Parathyroid adenoma (tissue), 2 donors: ENCODE measurements at regions not wholly inside any gene's neighbourhood (a gene's known extent, or its start where the extent isn't known, plus 50 kb on each side); places are given as distances from the start of the nearest gene placed in this dataset.

Experiments used
- H2AFZ ChIP-seq: fragments of 300-600 bp; sonication (generic); one replicate; pipeline ENCODE4 v1.7.0; 2017; ENCODE audit warnings: antibody characterized with exemption, mild to moderate bottlenecking
- H3K27ac ChIP-seq: fragments of 300-600 bp; sonication (generic); one replicate; pipeline ENCODE4 v1.7.0; 2017
- H3K27me3 ChIP-seq: fragments of 300-600 bp; sonication (generic); one replicate; pipeline ENCODE4 v1.7.0; 2017; ENCODE audit warnings: low read length; ENCODE audit not compliant: control insufficient read depth, insufficient read depth
- H3K36me3 ChIP-seq: fragments of 300-600 bp; sonication (generic); one replicate; pipeline ENCODE4 v1.7.0; 2017; ENCODE audit warnings: low read length; ENCODE audit not compliant: control insufficient read depth, insufficient read depth
- H3K4me1 ChIP-seq: fragments of 300-600 bp; sonication (generic); one replicate; pipeline ENCODE4 v1.7.0; 2017; ENCODE audit warnings: control low read depth
- H3K4me2 ChIP-seq: fragments of 300-600 bp; sonication (generic); one replicate; pipeline ENCODE4 v1.7.0; 2017; ENCODE audit warnings: low read length
- H3K4me3 ChIP-seq: fragments of 300-600 bp; sonication (generic); one replicate; pipeline ENCODE4 v1.7.0; 2017; ENCODE audit warnings: low read depth, low read length
- H3K79me2 ChIP-seq: fragments of 300-600 bp; sonication (generic); one replicate; pipeline ENCODE4 v1.7.0; 2017; ENCODE audit warnings: control low read depth
- H3K9ac ChIP-seq: fragments of 300-600 bp; sonication (generic); one replicate; pipeline ENCODE4 v1.7.0; 2017; ENCODE audit warnings: mild to moderate bottlenecking
- H3K9me3 ChIP-seq: fragments of 300-600 bp; sonication (generic); one replicate; pipeline ENCODE4 v1.7.0; 2017; ENCODE audit warnings: low read length; ENCODE audit not compliant: control insufficient read depth
- CTCF ChIP-seq: fragments of 300-600 bp; sonication (generic); IDR thresholded peaks from one replicate; pipeline ENCODE4 v1.7.0; 2017; ENCODE audit warnings: antibody characterized with exemption, mild to moderate bottlenecking
- donor health status: primary hyperparathyroidism.

- H3K4me3 ChIP-seq: no peak overlapping the region
- H3K79me2 ChIP-seq: no peaks in the 10 kb centered on the region
- H3K9ac ChIP-seq: no peak overlapping the region
- H3K27me3 ChIP-seq: no peaks in the 10 kb centered on the region
- H3K9me3 ChIP-seq: no peaks in the 10 kb centered on the region
- H3K4me1 ChIP-seq: no peaks in the 10 kb centered on the region
- no peak overlapping the region for H3K4me2 ChIP-seq
- no peak overlapping the region for H3K27ac ChIP-seq
- TF ChIP-seq CTCF: no peak
- no peak overlapping the region for H2AFZ ChIP-seq
- no peaks in the 10 kb centered on the region for H3K36me3 ChIP-seq
These were observed 61.4 kb upstream of the ZCCHC13 start for GRCh38 chrX:74242484-74243138.

- Histone ChIP-seq H3K27me3 (no peaks in the 10 kb centered on the region), H3K9me3 (no peaks in the 10 kb centered on the region), H3K4me3 (no peak overlapping the region), H3K9ac (no peak overlapping the region), H3K79me2 (no peaks in the 10 kb centered on the region), H3K4me2 (no peak overlapping the region), H3K36me3 (no peaks in the 10 kb centered on the region), H3K4me1 (no peaks in the 10 kb centered on the region), H3K27ac (no peak overlapping the region), H2AFZ (no peak overlapping the region)
- no peak for TF ChIP-seq CTCF
These were observed 61.9 kb upstream of the ZCCHC13 start for GRCh38 chrX:74242050-74242449.

GRCh38 chrX:74238771-74239170, 65.2 kb upstream of the ZCCHC13 start:
- Histone ChIP-seq H3K4me2 (no peak overlapping the region), H3K9ac (no peak overlapping the region), H3K27me3 (no peaks in the 10 kb centered on the region), H3K27ac (no peak overlapping the region), H3K4me1 (no peaks in the 10 kb centered on the region), H3K36me3 (no peaks in the 10 kb centered on the region), H2AFZ (no peak overlapping the region), H3K79me2 (no peaks in the 10 kb centered on the region), H3K4me3 (no peak overlapping the region), H3K9me3 (no peaks in the 10 kb centered on the region)
- no peak for TF ChIP-seq CTCF

GRCh38 chrX:74234818-74235217, 69.2 kb upstream of the ZCCHC13 start:
- no peak for TF ChIP-seq CTCF
- no peak overlapping the region for H2AFZ ChIP-seq
- no peaks in the 10 kb centered on the region for H3K79me2 ChIP-seq
- H3K9ac ChIP-seq: no peak overlapping the region
- H3K4me3 ChIP-seq: no peak overlapping the region
- no peaks in the 10 kb centered on the region for H3K4me1 ChIP-seq
- no peaks in the 10 kb centered on the region for H3K36me3 ChIP-seq
- no peak overlapping the region for H3K4me2 ChIP-seq
- H3K9me3 ChIP-seq: no peaks in the 10 kb centered on the region
- no peak overlapping the region for H3K27ac ChIP-seq
- H3K27me3 ChIP-seq: no peaks in the 10 kb centered on the region

GRCh38 chrX:74232859-74233258, 71.1 kb upstream of the ZCCHC13 start:
- Histone ChIP-seq H3K4me3 (no peak overlapping the region), H3K9me3 (no peaks in the 10 kb centered on the region), H3K27me3 (no peaks in the 10 kb centered on the region), H3K4me1 (no peaks in the 10 kb centered on the region), H3K4me2 (no peak overlapping the region), H3K36me3 (no peaks in the 10 kb centered on the region), H3K27ac (no peak overlapping the region), H2AFZ (no peak overlapping the region), H3K79me2 (no peaks in the 10 kb centered on the region), H3K9ac (no peak overlapping the region)
- TF ChIP-seq CTCF: no peak
